Spleen (tissue), 3 donors: ENCODE measurements at regions not wholly inside any gene's neighbourhood (a gene's known extent, or its start where the extent isn't known, plus 50 kb on each side); places are given as distances from the start of the nearest gene placed in this dataset.

Experiments
- POLR2A ChIP-seq, 3 donors: fragments of 450-650 bp; IDR thresholded peaks; one replicate each; pipeline ENCODE4 v1.5.1; 2017; ENCODE audit warnings: antibody characterized with exemption in 3 of 3, mild to moderate bottlenecking in 1 of 3
- POLR2AphosphoS5 ChIP-seq, 3 donors: sonication (generic); formaldehyde crosslinking; IDR thresholded peaks; one replicate each; pipeline ENCODE4 v1.5.1; 2017; ENCODE audit warnings: antibody characterized with exemption in 3 of 3

DNA sequence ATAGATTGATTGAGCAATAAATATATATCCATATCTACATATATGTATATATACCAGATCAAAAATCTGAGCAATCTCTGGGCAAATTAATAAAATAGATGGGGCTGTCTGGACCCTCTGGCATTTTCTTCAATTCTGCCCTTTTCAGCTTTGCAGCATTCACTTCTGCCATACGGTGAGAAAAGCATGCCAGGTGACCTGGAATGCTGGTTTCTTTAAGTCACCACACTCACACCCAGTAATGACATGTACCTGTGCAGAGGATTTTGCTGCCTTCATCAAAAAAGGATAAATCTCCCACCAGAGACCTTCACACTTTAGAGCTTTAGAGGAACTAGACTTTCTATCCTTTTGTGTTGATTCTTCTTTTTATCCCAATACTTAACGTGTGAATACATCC, 223.2 kb upstream of the NFIA start:
- TF ChIP-seq POLR2AphosphoS5 (IDR thresholded peaks at IDR 0.05) (no peak), POLR2A (IDR thresholded peaks at IDR 0.05) (no peak)
